ENCODE measurements at regions not wholly inside any gene's neighbourhood (a gene's known extent, or its start where the extent isn't known, plus 50 kb on each side); places are given as distances from the start of the nearest gene placed in this dataset.

DNA sequence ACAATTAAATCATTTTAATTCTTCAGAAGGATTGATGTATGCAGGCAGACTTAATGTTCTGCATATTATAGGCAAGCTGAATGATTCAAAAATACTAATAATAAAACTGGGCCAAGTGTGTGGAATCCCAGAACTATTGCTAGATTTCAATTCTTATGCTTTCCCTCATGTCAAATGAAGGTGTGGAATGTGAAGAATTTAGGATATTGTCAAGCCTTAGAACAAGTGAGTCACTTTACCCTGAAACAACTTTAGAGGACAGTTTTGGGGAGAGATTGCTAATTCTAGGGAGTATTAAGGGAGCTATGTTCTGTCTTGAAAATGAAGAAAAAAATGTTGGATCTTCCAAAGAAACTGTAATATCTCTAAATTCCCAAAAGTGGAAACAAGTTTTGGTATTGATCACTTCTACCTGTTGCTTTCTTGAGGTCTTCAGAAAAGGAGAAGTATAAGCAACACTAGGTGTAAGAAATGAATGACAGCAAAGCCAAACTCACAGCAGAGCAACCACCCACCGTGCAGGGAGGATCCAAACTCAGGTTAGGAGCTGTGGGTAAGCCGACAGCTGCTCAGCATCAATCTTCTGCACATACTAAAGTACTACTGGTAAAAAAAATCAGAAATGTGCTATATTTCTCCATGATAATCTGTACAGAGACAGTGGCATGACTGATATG, 818.1 kb downstream of the SLC4A3 start:
- no peaks in the 10 kb centered on the region for H3K36me3 Mint-ChIP-seq
- peaks cover 4% of the 10 kb centered on the region for H3K27me3 Mint-ChIP-seq
- H3K27ac Mint-ChIP-seq: no peak overlapping the region
- DNase-seq (ENCODE audit: extremely low spot score, unreplicated experiment): no peak
- TF ChIP-seq, protein P1, sequence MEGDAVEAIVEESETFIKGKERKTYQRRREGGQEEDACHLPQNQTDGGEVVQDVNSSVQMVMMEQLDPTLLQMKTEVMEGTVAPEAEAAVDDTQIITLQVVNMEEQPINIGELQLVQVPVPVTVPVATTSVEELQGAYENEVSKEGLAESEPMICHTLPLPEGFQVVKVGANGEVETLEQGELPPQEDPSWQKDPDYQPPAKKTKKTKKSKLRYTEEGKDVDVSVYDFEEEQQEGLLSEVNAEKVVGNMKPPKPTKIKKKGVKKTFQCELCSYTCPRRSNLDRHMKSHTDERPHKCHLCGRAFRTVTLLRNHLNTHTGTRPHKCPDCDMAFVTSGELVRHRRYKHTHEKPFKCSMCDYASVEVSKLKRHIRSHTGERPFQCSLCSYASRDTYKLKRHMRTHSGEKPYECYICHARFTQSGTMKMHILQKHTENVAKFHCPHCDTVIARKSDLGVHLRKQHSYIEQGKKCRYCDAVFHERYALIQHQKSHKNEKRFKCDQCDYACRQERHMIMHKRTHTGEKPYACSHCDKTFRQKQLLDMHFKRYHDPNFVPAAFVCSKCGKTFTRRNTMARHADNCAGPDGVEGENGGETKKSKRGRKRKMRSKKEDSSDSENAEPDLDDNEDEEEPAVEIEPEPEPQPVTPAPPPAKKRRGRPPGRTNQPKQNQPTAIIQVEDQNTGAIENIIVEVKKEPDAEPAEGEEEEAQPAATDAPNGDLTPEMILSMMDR (conservative IDR thresholded peaks at IDR 0.05): no peak
- H3K9me3 Mint-ChIP-seq: no peaks in the 10 kb centered on the region
- no peaks in the 10 kb centered on the region for H3K4me1 Mint-ChIP-seq (ENCODE audit: unreplicated experiment)
- no peak overlapping the region for H3K4me3 Mint-ChIP-seq

DNA sequence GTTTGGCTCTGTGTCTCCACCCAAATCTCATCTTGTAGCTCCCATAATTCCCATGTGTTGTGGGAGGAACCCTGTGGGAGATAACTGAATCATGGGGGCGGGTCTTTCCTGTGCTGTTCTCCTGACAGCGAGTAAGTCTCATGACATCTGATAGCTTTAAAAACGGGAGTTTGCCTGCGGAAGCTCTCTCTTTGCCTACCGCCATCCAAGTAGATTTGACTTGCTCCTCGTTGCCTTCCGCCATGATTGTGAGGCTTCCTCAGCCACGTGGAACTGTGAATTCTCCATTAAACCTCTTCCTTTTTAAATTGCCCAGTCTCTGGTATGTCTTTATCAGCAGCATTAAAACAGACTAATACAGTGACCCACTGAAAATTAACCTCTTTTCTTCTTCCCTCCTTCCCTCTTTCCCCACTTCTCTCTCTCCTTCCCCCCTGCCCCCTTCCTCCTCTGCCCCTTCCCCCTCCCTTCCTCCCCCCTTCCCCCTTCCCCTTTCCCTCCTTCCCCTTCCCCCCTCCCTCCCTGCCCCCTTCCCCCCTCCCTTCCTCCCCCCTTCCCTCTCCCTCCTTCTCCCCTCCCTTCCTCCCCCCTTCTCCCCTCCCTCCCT, 818.8 kb downstream of the SLC4A3 start:
- H3K36me3 Mint-ChIP-seq: no peaks in the 10 kb centered on the region
- TF ChIP-seq, protein P1 (conservative IDR thresholded peaks at IDR 0.05): no peak
- no peak overlapping the region for H3K4me3 Mint-ChIP-seq
- H3K4me1 Mint-ChIP-seq (ENCODE audit: unreplicated experiment): no peaks in the 10 kb centered on the region
- H3K9me3 Mint-ChIP-seq: no peaks in the 10 kb centered on the region
- H3K27me3 Mint-ChIP-seq: peaks cover 7% of the 10 kb centered on the region
- no peak for DNase-seq (ENCODE audit: extremely low spot score, unreplicated experiment)
- no peak overlapping the region for H3K27ac Mint-ChIP-seq

DNA sequence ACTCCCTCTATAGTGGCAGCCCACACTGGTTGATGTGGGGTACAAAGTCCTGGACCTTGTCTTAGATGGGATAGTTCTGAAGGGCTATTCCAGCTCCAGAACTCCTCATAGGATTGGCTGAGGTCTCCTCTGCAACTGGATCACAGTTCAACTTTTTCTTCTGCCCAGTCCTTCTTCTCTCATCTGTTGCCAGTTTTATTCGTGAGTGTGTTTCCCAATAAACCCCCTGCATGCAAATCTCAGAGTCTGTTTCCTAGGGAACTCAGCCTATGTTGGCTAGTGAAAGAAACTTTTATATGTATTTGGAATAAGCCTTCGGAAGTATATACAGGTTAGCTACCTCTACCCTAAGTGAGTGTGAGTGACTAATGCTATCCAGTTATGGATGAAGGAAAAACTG, 823.4 kb downstream of the SLC4A3 start:
- no peaks in the 10 kb centered on the region for H3K4me1 Mint-ChIP-seq (ENCODE audit: unreplicated experiment)
- H3K27me3 Mint-ChIP-seq: peaks cover 11% of the 10 kb centered on the region
- no peak for DNase-seq (ENCODE audit: extremely low spot score, unreplicated experiment)
- no peak overlapping the region for H3K4me3 Mint-ChIP-seq
- no peaks in the 10 kb centered on the region for H3K9me3 Mint-ChIP-seq
- no peaks in the 10 kb centered on the region for H3K36me3 Mint-ChIP-seq
- no peak overlapping the region for H3K27ac Mint-ChIP-seq
- TF ChIP-seq, protein P1 (conservative IDR thresholded peaks at IDR 0.05): no peak

DNA sequence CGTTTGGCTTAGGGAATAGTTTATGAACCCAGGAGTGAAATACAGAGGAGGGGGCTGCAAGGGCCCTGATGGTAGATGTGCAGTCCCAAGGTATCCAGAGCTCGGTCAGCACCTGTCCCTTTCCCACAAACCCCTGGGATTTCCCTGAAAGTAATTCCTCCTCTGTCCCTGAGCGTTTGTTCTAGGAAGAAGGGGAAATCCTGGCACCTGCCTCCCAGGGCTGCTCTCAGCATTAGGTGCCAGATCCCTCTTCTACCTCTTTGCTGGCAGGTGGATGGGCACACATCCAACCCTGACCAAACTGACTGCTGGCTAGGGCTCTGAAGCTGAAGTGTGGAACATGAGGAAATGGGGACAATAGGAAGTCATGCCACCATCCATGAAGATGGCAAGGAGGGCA, 824.0 kb downstream of the SLC4A3 start:
- Mint-ChIP-seq H3K9me3 (no peaks in the 10 kb centered on the region), H3K4me1 (ENCODE audit: unreplicated experiment) (no peaks in the 10 kb centered on the region), H3K36me3 (no peaks in the 10 kb centered on the region), H3K27me3 (peaks cover 11% of the 10 kb centered on the region), H3K4me3 (no peak overlapping the region), H3K27ac (no peak overlapping the region)
- TF ChIP-seq, protein P1 (conservative IDR thresholded peaks at IDR 0.05): no peak
- no peak for DNase-seq (ENCODE audit: extremely low spot score, unreplicated experiment)

DNA sequence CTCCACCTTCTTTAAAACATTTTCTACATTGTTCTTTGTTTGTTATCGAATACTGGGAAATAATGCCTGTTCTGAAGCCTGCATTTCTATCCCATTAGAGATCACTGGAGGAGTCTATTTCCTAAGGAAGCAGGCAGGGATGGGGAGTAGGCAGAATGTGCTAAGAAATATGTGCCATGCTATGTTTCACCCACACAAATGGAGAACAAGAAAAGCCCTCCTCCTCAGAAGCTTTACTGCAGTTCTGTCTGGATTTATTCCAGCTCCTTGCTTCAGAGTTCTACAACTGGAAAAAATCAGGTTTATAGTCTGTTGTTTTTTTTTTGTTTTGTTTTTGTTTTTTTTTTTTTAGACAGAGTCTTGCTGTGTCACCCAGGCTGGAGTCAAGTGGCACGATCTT, 825.1 kb downstream of the SLC4A3 start:
- H3K36me3 Mint-ChIP-seq: no peaks in the 10 kb centered on the region
- H3K27me3 Mint-ChIP-seq: peaks cover 11% of the 10 kb centered on the region
- H3K4me1 Mint-ChIP-seq (ENCODE audit: unreplicated experiment): no peaks in the 10 kb centered on the region
- H3K4me3 Mint-ChIP-seq: no peak overlapping the region
- H3K9me3 Mint-ChIP-seq: no peaks in the 10 kb centered on the region
- TF ChIP-seq, protein P1 (conservative IDR thresholded peaks at IDR 0.05): no peak
- no peak overlapping the region for H3K27ac Mint-ChIP-seq
- no peak for DNase-seq (ENCODE audit: extremely low spot score, unreplicated experiment)
